ENCODE measurements at regions not wholly inside any gene's neighbourhood (a gene's known extent, or its start where the extent isn't known, plus 50 kb on each side); places are given as distances from the start of the nearest gene placed in this dataset.

DNA sequence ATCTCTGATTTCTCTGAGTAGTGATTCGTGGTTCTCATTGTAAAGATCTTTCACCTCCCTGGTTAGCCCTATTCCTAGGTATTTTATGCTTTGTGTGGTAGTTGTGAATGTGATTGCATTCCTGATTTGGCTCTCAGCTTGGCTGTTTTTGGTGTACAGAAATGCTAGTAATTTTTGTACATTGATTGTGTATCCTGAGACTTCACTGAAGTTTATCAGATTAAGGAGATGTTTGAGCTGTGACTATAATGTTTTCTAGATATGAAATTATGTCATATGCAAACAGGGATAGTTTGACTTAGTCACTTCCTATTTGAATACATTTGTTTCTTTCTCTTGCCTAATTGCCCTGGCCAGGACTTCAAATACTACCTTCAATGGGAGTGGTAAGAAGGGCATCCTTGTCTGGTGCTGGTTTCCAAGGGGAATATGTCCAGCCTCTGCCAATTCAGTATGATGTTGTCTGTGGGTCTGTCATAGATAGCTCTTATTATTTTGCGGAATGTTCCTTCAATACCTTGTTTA is 251.9 kb upstream of the ZNF804A start:
- H3K36me3 ChIP-seq (ENCODE audit: control insufficient read depth in 3 of 3, insufficient read depth in 3 of 3, low read length in 3 of 3): no peaks in the 10 kb centered on the region
- no peak overlapping the region for H3K27ac ChIP-seq (ENCODE audit: low read depth, low read length)
- H3K4me1 ChIP-seq (ENCODE audit: control insufficient read depth in 3 of 3, insufficient read depth in 3 of 3, low read length in 3 of 3): no peaks in the 10 kb centered on the region
- no peak overlapping the region for H3K9ac ChIP-seq (ENCODE audit: low read depth in 1 of 3, low read length in 3 of 3)
- H3K27me3 ChIP-seq (ENCODE audit: control insufficient read depth in 3 of 3, insufficient read depth in 3 of 3, low read length in 3 of 3): no peaks in the 10 kb centered on the region
- H3K9me3 ChIP-seq (ENCODE audit: control insufficient read depth in 3 of 3, low read length in 3 of 3): no peaks in the 10 kb centered on the region
- no peak overlapping the region for H3K4me3 ChIP-seq (ENCODE audit: low read length in 3 of 3)

DNA sequence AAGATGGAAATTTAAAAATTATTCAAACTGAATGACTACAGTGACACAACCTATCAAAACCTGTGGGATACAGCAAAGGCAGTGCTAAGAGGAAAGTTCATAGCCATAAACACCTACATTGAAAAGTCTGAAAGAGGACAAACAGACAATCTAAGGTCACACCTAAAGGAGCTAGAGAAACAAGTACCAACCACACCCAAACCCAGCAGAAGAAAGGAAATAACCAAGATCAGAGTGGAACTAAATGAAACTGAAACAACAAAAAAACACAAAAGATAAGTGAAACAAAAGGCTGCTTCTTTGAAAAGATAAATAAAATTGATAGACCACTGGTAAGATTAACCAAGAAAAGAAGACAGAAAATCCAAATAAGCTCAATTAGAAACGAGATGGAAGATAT is 247.2 kb upstream of the ZNF804A start:
- no peaks in the 10 kb centered on the region for H3K27me3 ChIP-seq (ENCODE audit: control insufficient read depth in 3 of 3, insufficient read depth in 3 of 3, low read length in 3 of 3)
- H3K9me3 ChIP-seq (ENCODE audit: control insufficient read depth in 3 of 3, low read length in 3 of 3): no peaks in the 10 kb centered on the region
- H3K27ac ChIP-seq (ENCODE audit: low read depth, low read length): no peak overlapping the region
- no peak overlapping the region for H3K4me3 ChIP-seq (ENCODE audit: low read length in 3 of 3)
- no peak overlapping the region for H3K9ac ChIP-seq (ENCODE audit: low read depth in 1 of 3, low read length in 3 of 3)
- no peaks in the 10 kb centered on the region for H3K4me1 ChIP-seq (ENCODE audit: control insufficient read depth in 3 of 3, insufficient read depth in 3 of 3, low read length in 3 of 3)
- H3K36me3 ChIP-seq (ENCODE audit: control insufficient read depth in 3 of 3, insufficient read depth in 3 of 3, low read length in 3 of 3): no peaks in the 10 kb centered on the region

DNA sequence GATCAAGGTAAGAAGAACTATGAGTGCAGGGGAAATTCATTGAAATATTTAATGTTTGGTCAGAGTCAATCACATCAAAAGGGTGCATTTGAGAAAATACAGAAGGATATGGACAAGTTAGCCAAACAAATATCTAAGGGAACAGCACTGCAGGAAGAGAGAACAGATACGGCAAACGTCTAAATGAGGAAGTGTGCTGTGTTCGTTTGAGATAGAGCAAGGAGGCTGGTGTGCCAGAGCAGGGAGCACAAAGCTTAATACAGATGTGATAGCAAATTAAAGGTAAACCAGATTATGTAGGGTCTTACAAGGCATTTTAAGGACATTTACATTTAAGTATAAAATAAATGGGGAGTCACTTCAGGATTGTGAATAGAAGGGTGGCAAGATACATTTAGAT is 241.3 kb upstream of the ZNF804A start:
- H3K4me1 ChIP-seq (ENCODE audit: control insufficient read depth in 3 of 3, insufficient read depth in 3 of 3, low read length in 3 of 3): no peaks in the 10 kb centered on the region
- H3K9me3 ChIP-seq (ENCODE audit: control insufficient read depth in 3 of 3, low read length in 3 of 3): no peaks in the 10 kb centered on the region
- no peaks in the 10 kb centered on the region for H3K36me3 ChIP-seq (ENCODE audit: control insufficient read depth in 3 of 3, insufficient read depth in 3 of 3, low read length in 3 of 3)
- no peak overlapping the region for H3K27ac ChIP-seq (ENCODE audit: low read depth, low read length)
- no peak overlapping the region for H3K4me3 ChIP-seq (ENCODE audit: low read length in 3 of 3)
- no peaks in the 10 kb centered on the region for H3K27me3 ChIP-seq (ENCODE audit: control insufficient read depth in 3 of 3, insufficient read depth in 3 of 3, low read length in 3 of 3)
- H3K9ac ChIP-seq (ENCODE audit: low read depth in 1 of 3, low read length in 3 of 3): no peak overlapping the region

DNA sequence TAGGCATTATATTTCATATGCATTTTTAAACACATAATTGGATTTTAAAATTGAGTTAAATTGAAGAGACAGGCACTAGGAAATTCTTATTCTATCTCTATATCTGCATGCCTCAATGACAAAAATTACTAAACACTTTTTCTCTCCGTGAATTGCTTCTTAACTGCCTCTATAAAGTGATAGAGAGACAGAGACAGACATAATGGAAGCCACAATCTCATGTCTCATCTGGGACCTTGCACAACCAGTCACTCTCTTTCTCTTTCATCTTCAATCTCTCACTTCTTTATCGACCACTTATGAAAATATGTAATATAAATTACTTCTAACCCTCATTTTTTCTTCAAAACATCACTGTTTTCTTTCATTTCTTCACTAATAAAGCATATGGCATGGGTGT is 238.9 kb upstream of the ZNF804A start:
- Histone ChIP-seq H3K36me3 (ENCODE audit: control insufficient read depth in 3 of 3, insufficient read depth in 3 of 3, low read length in 3 of 3) (no peaks in the 10 kb centered on the region), H3K4me1 (ENCODE audit: control insufficient read depth in 3 of 3, insufficient read depth in 3 of 3, low read length in 3 of 3) (no peaks in the 10 kb centered on the region), H3K9ac (ENCODE audit: low read depth in 1 of 3, low read length in 3 of 3) (no peak overlapping the region), H3K4me3 (ENCODE audit: low read length in 3 of 3) (no peak overlapping the region), H3K9me3 (ENCODE audit: control insufficient read depth in 3 of 3, low read length in 3 of 3) (no peaks in the 10 kb centered on the region), H3K27me3 (ENCODE audit: control insufficient read depth in 3 of 3, insufficient read depth in 3 of 3, low read length in 3 of 3) (no peaks in the 10 kb centered on the region), H3K27ac (ENCODE audit: low read depth, low read length) (no peak overlapping the region)

DNA sequence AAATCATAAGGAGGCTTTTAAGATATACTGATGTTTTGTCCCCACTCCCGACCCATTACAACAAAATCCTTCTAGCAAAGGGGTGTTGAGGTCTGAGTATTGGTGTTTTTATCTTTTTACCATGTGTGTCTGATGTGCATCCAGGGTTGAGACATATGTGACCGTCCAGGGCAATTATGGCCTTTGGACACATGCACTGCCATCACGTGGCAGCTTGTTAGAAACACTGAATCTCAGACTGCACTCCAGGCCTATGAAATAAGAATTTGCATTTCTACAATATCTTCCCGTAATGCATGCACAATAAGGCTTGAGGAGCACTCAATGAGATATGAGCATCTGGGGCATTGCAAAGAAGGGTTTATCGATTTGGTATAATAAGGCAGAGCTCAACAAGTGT is 235.1 kb upstream of the ZNF804A start:
- Histone ChIP-seq H3K27me3 (ENCODE audit: control insufficient read depth in 3 of 3, insufficient read depth in 3 of 3, low read length in 3 of 3) (no peaks in the 10 kb centered on the region), H3K36me3 (ENCODE audit: control insufficient read depth in 3 of 3, insufficient read depth in 3 of 3, low read length in 3 of 3) (no peaks in the 10 kb centered on the region), H3K9ac (ENCODE audit: low read depth in 1 of 3, low read length in 3 of 3) (no peak overlapping the region), H3K27ac (ENCODE audit: low read depth, low read length) (no peak overlapping the region), H3K4me1 (ENCODE audit: control insufficient read depth in 3 of 3, insufficient read depth in 3 of 3, low read length in 3 of 3) (no peaks in the 10 kb centered on the region), H3K4me3 (ENCODE audit: low read length in 3 of 3) (no peak overlapping the region), H3K9me3 (ENCODE audit: control insufficient read depth in 3 of 3, low read length in 3 of 3) (no peaks in the 10 kb centered on the region)

DNA sequence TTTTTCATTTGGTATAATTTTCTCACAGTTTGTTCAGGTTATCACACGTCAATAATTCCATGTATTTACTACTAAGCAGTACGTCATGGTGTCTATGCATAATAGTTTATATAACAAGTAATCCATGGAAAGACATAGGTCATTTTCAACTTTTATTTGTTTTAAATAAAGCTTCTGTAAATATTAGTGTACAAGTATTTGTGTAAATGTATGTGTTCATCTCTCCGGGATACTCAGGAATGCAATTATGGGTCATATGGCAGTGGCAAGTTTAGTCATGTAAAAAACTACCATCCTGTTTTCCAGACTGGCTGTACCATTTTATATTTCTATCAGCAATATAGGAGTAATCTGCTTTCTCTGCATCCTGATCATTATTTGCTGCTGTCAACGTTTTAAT is 231.1 kb upstream of the ZNF804A start:
- Histone ChIP-seq H3K4me1 (ENCODE audit: control insufficient read depth in 3 of 3, insufficient read depth in 3 of 3, low read length in 3 of 3) (no peaks in the 10 kb centered on the region), H3K9ac (ENCODE audit: low read depth in 1 of 3, low read length in 3 of 3) (no peak overlapping the region), H3K27ac (ENCODE audit: low read depth, low read length) (no peak overlapping the region), H3K4me3 (ENCODE audit: low read length in 3 of 3) (no peak overlapping the region), H3K27me3 (ENCODE audit: control insufficient read depth in 3 of 3, insufficient read depth in 3 of 3, low read length in 3 of 3) (no peaks in the 10 kb centered on the region), H3K36me3 (ENCODE audit: control insufficient read depth in 3 of 3, insufficient read depth in 3 of 3, low read length in 3 of 3) (no peaks in the 10 kb centered on the region), H3K9me3 (ENCODE audit: control insufficient read depth in 3 of 3, low read length in 3 of 3) (no peaks in the 10 kb centered on the region)

DNA sequence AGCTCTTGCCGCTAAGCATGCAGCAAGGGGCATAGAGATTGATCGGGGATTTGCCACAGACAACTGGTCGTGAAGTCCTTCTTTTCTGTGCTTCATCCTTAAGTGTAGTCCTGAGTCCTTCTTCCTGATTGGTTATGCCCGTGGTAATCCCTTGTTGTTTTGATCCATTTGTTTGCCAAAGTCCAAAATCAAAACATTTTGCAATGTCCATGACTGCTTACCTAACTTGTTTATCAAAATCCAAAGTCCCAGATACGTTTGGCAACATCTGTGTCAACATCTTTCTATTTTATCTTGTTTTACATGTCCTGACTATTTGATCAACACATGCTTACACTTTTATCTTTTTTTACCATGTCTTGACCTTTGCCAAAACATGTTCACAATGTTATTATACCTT is 229.0 kb upstream of the ZNF804A start:
- no peaks in the 10 kb centered on the region for H3K36me3 ChIP-seq (ENCODE audit: control insufficient read depth in 3 of 3, insufficient read depth in 3 of 3, low read length in 3 of 3)
- H3K9me3 ChIP-seq (ENCODE audit: control insufficient read depth in 3 of 3, low read length in 3 of 3): no peaks in the 10 kb centered on the region
- no peak overlapping the region for H3K27ac ChIP-seq (ENCODE audit: low read depth, low read length)
- no peak overlapping the region for H3K4me3 ChIP-seq (ENCODE audit: low read length in 3 of 3)
- H3K9ac ChIP-seq (ENCODE audit: low read depth in 1 of 3, low read length in 3 of 3): no peak overlapping the region
- H3K27me3 ChIP-seq (ENCODE audit: control insufficient read depth in 3 of 3, insufficient read depth in 3 of 3, low read length in 3 of 3): no peaks in the 10 kb centered on the region
- H3K4me1 ChIP-seq (ENCODE audit: control insufficient read depth in 3 of 3, insufficient read depth in 3 of 3, low read length in 3 of 3): no peaks in the 10 kb centered on the region

DNA sequence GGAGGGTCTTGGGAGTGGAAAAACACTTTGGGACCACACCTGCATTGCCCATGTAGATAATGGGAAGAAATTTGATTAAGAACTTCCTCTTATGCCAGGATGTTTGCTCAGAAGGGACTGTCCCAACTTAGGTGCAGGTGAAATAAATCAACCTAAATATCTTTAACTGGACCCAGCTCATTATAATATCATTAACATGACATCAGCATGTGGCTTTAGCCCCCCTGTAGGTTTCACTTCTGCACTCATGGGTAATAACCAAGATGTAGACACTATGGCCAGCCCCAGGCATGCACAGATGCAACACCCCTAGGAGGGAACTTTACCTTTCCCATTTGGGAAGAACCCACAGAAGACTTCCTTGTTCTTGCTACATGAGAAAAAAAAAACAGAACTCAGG is 227.4 kb upstream of the ZNF804A start:
- H3K4me3 ChIP-seq (ENCODE audit: low read length in 3 of 3): no peak overlapping the region
- H3K36me3 ChIP-seq (ENCODE audit: control insufficient read depth in 3 of 3, insufficient read depth in 3 of 3, low read length in 3 of 3): no peaks in the 10 kb centered on the region
- H3K4me1 ChIP-seq (ENCODE audit: control insufficient read depth in 3 of 3, insufficient read depth in 3 of 3, low read length in 3 of 3): no peaks in the 10 kb centered on the region
- H3K9ac ChIP-seq (ENCODE audit: low read depth in 1 of 3, low read length in 3 of 3): no peak overlapping the region
- no peaks in the 10 kb centered on the region for H3K9me3 ChIP-seq (ENCODE audit: control insufficient read depth in 3 of 3, low read length in 3 of 3)
- H3K27ac ChIP-seq (ENCODE audit: low read depth, low read length): no peak overlapping the region
- H3K27me3 ChIP-seq (ENCODE audit: control insufficient read depth in 3 of 3, insufficient read depth in 3 of 3, low read length in 3 of 3): no peaks in the 10 kb centered on the region

DNA sequence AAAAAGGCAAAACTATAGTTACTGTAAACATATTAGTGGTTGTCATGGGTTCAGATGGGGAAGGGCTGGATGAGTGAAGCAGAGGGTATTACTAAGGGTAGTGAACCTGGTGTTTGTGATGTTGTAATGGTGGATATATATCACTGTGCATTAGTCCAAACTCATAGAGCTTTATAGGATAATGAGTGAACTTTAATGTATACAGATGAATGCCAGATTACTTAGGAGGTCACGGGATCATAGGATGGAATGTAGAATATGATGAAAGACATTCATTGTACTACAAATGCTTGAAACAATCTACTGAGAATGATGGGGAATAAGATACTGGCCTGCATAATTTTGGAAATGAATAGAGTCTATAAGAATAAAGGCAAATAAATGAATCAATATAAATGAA is 226.7 kb upstream of the ZNF804A start:
- no peaks in the 10 kb centered on the region for H3K4me1 ChIP-seq (ENCODE audit: control insufficient read depth in 3 of 3, insufficient read depth in 3 of 3, low read length in 3 of 3)
- H3K36me3 ChIP-seq (ENCODE audit: control insufficient read depth in 3 of 3, insufficient read depth in 3 of 3, low read length in 3 of 3): no peaks in the 10 kb centered on the region
- no peak overlapping the region for H3K4me3 ChIP-seq (ENCODE audit: low read length in 3 of 3)
- H3K9ac ChIP-seq (ENCODE audit: low read depth in 1 of 3, low read length in 3 of 3): no peak overlapping the region
- H3K27ac ChIP-seq (ENCODE audit: low read depth, low read length): no peak overlapping the region
- H3K9me3 ChIP-seq (ENCODE audit: control insufficient read depth in 3 of 3, low read length in 3 of 3): no peaks in the 10 kb centered on the region
- H3K27me3 ChIP-seq (ENCODE audit: control insufficient read depth in 3 of 3, insufficient read depth in 3 of 3, low read length in 3 of 3): no peaks in the 10 kb centered on the region

DNA sequence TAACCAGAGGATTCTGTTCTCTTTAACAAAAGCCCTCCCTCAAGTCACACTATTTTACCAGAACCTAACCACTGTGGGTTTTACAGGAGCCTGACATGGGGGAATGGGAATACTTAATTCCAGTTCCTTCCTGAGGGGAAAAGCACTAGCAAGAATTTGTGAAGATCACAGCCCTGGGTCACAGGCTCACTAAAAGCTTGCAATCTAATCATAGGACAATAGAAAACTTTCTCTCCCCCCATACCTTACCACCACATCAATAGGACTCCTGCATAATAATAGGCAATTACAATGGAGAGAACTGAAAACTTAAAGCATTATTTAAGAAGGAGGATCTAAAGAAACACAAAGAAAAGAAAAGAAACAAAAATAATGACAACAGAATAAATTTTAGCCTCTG is 225.8 kb upstream of the ZNF804A start:
- H3K36me3 ChIP-seq (ENCODE audit: control insufficient read depth in 3 of 3, insufficient read depth in 3 of 3, low read length in 3 of 3): no peaks in the 10 kb centered on the region
- no peaks in the 10 kb centered on the region for H3K27me3 ChIP-seq (ENCODE audit: control insufficient read depth in 3 of 3, insufficient read depth in 3 of 3, low read length in 3 of 3)
- no peak overlapping the region for H3K27ac ChIP-seq (ENCODE audit: low read depth, low read length)
- no peak overlapping the region for H3K9ac ChIP-seq (ENCODE audit: low read depth in 1 of 3, low read length in 3 of 3)
- H3K9me3 ChIP-seq (ENCODE audit: control insufficient read depth in 3 of 3, low read length in 3 of 3): no peaks in the 10 kb centered on the region
- no peaks in the 10 kb centered on the region for H3K4me1 ChIP-seq (ENCODE audit: control insufficient read depth in 3 of 3, insufficient read depth in 3 of 3, low read length in 3 of 3)
- H3K4me3 ChIP-seq (ENCODE audit: low read length in 3 of 3): no peak overlapping the region

DNA sequence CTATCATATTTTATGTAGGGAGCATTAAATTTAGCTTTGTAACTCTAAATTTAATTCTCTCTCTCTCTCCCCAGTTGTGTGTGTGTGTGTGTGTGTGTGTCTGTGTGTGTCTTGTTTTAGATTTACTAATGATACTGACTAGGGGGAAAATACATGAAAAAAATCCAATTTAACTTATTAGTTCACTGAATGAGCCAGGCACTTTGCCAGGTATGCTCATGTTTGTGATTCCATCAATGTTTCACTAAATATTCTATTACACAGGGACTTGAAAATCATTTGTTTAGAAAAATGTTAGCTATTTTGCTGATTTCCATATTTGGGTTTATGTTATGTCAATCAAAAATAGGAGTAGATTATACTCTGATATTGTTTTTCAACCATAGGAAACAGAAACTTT is 203.7 kb upstream of the ZNF804A start:
- Histone ChIP-seq H3K9ac (ENCODE audit: low read depth in 1 of 3, low read length in 3 of 3) (no peak overlapping the region), H3K9me3 (ENCODE audit: control insufficient read depth in 3 of 3, low read length in 3 of 3) (no peaks in the 10 kb centered on the region), H3K36me3 (ENCODE audit: control insufficient read depth in 3 of 3, insufficient read depth in 3 of 3, low read length in 3 of 3) (no peaks in the 10 kb centered on the region), H3K27ac (ENCODE audit: low read depth, low read length) (no peak overlapping the region), H3K27me3 (ENCODE audit: control insufficient read depth in 3 of 3, insufficient read depth in 3 of 3, low read length in 3 of 3) (no peaks in the 10 kb centered on the region), H3K4me1 (ENCODE audit: control insufficient read depth in 3 of 3, insufficient read depth in 3 of 3, low read length in 3 of 3) (no peaks in the 10 kb centered on the region), H3K4me3 (ENCODE audit: low read length in 3 of 3) (no peak overlapping the region)
